ENCODE measurements at regions not wholly inside any gene's neighbourhood (a gene's known extent, or its start where the extent isn't known, plus 50 kb on each side); places are given as distances from the start of the nearest gene placed in this dataset.
"Not testable (repeated sequence)": the region's sequence is repeated elsewhere in the genome, so short reads cannot be mapped to it uniquely, and the experiment has no call there.

- DNase-seq (ENCODE audit: extremely low read depth, low read depth), result no peak
These were observed 333.5 kb upstream of the NRG3 start for GRCh38 chr10:81541517-81541916.

DNA sequence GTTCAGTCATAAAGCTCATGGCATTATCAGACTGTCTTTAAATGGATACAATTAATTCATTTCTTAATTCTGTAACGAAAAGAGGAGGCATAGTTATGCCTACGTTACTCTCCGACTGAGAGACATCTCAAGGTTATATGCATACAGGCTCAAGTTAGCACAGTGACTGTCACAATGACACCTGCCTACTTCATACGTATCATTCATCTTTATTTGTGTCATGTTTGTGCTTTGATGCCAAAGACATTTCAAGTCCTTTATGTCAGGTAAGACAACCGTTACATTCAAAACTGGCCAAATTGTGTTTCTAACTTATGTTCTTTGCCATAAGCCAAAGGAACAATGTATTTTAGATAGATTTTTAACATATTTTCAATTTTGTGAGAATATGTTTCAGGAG lies 328.8 kb upstream of the NRG3 start:
- DNase-seq (ENCODE audit: extremely low read depth, low read depth), result no peak

GRCh38 chr10:81548160-81548559 lies 326.8 kb upstream of the NRG3 start:
- no peak for DNase-seq (ENCODE audit: extremely low read depth, low read depth)

DNA sequence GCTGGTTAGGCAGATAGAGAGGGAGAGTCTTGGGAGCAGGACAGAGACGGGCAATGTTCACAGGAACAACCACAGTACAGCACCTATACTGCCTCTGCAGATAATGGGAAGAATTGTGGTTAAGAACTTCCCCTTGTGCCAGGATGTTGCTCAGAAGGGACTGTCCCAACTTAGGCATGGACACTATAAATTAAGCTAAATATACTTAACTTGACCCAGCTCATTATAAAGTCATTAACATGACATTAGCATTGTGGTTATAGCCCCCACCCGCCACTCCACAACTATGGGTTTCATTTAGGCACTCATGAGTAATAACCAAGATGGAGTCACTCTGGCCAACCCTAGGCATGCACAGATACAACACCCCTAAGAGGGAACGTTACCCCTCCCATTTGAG lies 310.9 kb upstream of the NRG3 start:
- no peak for DNase-seq (ENCODE audit: extremely low read depth, low read depth)

DNA sequence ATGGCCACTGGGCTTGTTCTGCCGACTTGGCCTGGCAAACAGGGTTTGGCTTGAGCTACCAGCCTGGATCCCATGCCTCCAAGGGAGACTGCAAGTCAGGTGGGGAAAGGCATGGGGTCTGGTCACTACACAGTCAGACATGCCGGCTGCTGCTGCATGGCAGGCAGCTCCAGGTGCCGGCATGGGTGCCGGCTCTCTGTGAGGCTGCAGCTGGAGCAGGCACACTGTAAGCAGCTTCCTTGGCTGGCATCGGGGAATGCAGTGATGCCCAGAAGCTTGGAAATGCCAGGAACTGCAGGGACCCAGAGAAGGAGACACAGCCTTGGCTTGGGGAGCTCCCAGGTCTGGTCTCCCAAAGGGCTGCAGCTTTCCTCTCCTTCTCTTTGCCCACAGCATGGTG lies 305.5 kb upstream of the NRG3 start:
- no peak for DNase-seq (ENCODE audit: extremely low read depth, low read depth)

GRCh38 chr10:81570349-81570748 lies 304.6 kb upstream of the NRG3 start:
- no peak for DNase-seq (ENCODE audit: extremely low read depth, low read depth)

GRCh38 chr10:81570878-81571794 lies 303.9 kb upstream of the NRG3 start:
- no peak for DNase-seq (ENCODE audit: extremely low read depth, low read depth)

GRCh38 chr10:81575036-81575435 lies 300.0 kb upstream of the NRG3 start:
- no peak for DNase-seq (ENCODE audit: extremely low read depth, low read depth)

- no peak for DNase-seq (ENCODE audit: extremely low read depth, low read depth)
These were observed 298.7 kb upstream of the NRG3 start for GRCh38 chr10:81576336-81576735.

DNA sequence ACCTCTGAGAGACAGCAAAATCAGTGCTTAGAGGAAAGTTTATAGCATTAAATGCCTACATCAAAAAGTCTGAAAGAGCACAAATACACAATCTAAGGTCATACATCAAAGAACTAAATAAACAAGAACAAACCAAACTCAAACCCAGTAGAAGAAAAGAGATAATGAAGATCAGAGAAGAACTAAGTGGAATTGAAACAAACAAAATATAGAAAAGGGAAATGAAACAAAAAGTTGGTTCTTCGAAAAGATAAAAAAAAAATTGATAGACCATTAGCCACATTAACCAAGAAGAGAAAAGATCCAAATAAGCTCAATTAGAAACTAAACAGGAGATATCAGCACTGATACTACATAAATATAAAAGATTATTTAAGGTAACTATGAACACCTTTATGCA lies 280.0 kb upstream of the NRG3 start:
- no peak for DNase-seq (ENCODE audit: extremely low read depth, low read depth)

DNA sequence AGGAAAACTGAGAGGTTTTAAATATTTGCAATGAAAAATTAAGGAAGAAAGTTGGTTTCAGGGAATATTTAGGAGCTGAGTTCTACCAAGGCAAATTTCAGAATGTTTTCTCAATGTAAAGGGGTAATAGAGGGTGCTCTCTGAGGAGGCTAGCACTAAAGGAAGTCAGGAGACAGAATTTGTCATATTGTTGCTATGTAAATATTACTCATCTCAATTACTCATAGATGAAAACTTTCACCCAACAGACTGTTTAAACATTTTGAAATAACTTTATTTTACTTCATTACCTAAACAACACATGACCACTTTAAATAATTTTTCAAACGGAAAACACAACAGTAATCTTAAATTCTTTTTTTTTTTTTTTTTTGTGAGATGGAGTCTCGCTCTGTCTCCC lies 274.8 kb upstream of the NRG3 start:
- peak; percentile 30 for DNase-seq (ENCODE audit: extremely low read depth, low read depth)

- no peak for DNase-seq (ENCODE audit: extremely low read depth, low read depth)
These were observed 271.8 kb upstream of the NRG3 start for GRCh38 chr10:81603106-81603620.

GRCh38 chr10:81644485-81644884 lies 230.5 kb upstream of the NRG3 start:
- not testable (repeated sequence) for DNase-seq (ENCODE audit: extremely low read depth, low read depth)

DNA sequence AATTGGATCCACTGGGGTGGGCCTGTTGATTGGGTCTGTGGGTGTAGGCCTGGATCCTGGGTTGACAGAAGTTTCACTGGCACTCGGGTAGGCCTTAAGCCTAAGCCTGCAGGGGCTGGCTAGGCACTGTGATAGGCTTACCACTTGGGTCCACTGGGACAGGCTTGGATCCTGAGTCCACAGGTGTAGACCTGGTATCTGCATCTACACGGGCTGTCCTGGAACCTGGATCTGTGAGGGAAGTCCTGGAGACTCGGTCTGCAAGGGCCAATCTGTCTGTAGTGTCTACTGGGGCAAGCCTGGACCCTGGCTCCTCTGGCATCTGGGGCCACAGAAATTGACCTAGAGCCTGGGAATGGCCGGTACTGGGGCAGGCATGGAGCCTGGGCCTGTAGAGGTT lies 219.0 kb upstream of the NRG3 start:
- DNase-seq (ENCODE audit: extremely low read depth, low read depth), result no peak

DNA sequence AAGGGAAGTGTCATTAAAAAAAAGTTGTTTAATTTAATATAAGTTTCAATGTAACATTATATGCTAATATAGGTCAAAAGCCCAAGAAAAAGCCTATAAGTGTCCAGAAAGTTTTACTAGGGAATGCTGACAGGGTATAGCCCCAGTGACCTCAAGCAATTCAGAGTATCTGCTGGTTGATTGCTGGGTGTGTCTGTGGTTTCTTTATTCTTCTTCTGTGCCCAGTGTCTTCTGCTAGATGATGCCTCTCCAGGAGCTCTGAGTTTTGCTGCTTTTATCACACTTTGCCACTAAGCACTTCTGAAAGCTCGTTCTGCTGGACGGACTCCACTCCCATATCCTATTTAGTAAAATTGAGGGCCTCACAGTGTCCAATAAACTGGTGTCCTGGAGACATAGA lies 212.2 kb upstream of the NRG3 start:
- DNase-seq (ENCODE audit: extremely low read depth, low read depth), result no peak

DNA sequence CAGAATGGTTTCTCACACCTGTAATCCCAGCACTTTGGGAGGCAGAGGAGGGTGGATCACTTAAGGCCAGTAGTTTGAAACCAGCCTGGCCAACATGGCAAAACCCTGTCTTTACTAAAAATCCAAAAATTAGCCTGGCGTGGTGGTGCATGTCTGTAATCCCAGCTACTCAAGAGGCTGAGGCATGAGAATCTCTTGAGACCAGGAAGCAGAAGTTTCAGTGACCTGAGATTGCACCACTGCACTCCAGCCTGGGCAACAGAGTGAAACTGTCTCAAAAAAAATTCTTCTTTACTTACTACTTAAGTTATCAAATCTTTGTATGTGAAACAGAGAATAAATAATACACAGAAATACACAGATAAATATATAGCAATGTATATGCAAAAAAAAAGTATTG lies 210.2 kb upstream of the NRG3 start:
- DNase-seq (ENCODE audit: extremely low read depth, low read depth), result not testable (repeated sequence)

DNA sequence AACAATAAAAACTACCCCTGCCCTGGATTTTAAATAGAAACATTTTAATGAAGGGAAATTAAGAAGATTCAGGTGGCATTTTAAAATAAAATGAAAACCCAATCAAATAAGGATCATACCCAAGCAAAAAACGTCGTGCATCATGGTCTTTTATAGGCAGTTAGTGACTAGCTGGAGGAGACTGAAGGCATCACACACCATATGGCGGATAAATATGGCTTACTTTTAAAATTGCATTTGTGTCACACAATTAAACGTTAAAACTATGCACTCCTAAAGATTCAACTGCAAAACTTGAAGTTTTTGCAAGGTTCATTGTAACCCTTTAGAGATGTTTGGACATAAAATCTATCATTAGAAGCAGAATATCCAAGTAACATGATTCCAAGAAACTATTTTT lies 200.1 kb upstream of the NRG3 start:
- no peak for DNase-seq (ENCODE audit: extremely low read depth, low read depth)

DNA sequence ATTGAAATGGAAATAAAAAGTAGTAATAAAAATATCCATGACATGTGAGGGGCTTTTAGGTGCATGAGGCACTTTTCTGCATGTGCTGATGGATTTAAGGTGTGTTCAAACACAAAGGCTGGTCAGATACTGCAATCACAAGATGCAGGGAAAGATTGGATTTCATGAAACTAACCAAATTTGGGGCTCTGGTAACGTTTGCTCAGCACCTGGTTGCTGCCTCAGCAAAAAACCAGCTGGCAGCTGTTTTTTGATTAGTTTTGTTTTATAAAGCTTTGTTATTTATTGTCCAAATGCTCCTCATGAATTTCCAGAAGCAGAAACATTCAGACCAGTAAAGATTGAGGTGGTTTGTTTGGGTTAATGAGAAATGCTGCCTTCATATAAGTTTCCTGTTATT lies 195.7 kb upstream of the NRG3 start:
- no peak for DNase-seq (ENCODE audit: extremely low read depth, low read depth)

DNA sequence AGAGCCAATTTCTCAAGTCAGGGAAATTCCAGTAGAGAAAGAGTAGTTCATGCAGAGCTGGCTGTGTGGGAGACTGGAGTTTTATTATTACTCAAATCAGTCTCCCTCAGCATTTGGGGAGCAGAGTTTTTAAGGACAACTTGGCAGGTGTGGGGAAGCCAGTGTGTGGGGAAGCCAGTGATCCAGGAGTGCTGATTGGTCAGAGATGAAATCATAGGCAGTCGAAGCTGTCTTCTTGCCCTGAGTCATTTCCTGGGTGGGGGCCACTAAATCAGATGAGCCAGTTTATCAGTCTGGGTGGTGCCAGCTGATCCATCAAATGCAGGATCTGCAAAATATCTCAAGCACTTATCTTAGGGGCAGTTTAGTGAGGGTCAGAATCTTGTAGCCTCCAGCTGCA lies 194.6 kb upstream of the NRG3 start:
- no peak for DNase-seq (ENCODE audit: extremely low read depth, low read depth)

- no peak for DNase-seq (ENCODE audit: extremely low read depth, low read depth)
These were observed 186.5 kb upstream of the NRG3 start for GRCh38 chr10:81688459-81688858.

GRCh38 chr10:81696609-81697388 lies 178.2 kb upstream of the NRG3 start:
- no peak for DNase-seq (ENCODE audit: extremely low read depth, low read depth)

DNA sequence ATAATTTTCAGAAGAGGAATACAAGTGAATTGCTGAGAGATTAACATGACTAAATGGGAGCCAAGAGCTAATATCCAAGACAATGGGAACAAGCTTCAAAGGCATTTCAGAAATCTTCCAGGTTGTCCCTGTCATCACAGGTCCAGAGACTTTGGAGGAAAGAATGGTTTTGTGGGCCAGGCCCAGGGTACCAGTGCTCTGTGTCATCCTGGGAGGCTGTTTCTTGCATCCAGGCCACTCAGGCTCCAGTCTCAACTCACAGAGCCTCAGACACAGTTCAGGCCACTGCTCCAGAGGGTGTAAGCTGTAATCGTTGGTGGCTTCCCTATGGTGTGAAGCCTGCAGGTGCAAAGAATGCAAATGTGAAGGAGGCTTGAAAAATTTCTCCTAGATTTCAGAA lies 170.4 kb upstream of the NRG3 start:
- no peak for DNase-seq (ENCODE audit: extremely low read depth, low read depth)
